ENCODE measurements at regions not wholly inside any gene's neighbourhood (a gene's known extent, or its start where the extent isn't known, plus 50 kb on each side); places are given as distances from the start of the nearest gene placed in this dataset.

- DNase-seq (ENCODE audit: low read depth in 3 of 3, low spot score in 2 of 3): no peak
Observed at GRCh38 chrX:26411045-26411444, 195.1 kb downstream of the MAGEB5 start.

GRCh38 chrX:26409636-26410035 is 193.7 kb downstream of the MAGEB5 start:
- no peak for DNase-seq (ENCODE audit: low read depth in 3 of 3, low spot score in 2 of 3)

GRCh38 chrX:26387906-26388305 is 171.9 kb downstream of the MAGEB5 start:
- peak in 1 of 3 donors; percentile 3 for DNase-seq (ENCODE audit: low read depth in 3 of 3, low spot score in 2 of 3)

- no peak for DNase-seq (ENCODE audit: low read depth in 3 of 3, low spot score in 2 of 3)
Observed at GRCh38 chrX:26376037-26376708, 160.2 kb downstream of the MAGEB5 start.

- DNase-seq (ENCODE audit: low read depth in 3 of 3, low spot score in 2 of 3): no peak
Observed at GRCh38 chrX:26375346-26375745, 159.4 kb downstream of the MAGEB5 start.

GRCh38 chrX:26373829-26374228 is 157.9 kb downstream of the MAGEB5 start:
- no peak for DNase-seq (ENCODE audit: low read depth in 3 of 3, low spot score in 2 of 3)

GRCh38 chrX:26352891-26353430 is 137.0 kb downstream of the MAGEB5 start:
- no peak for DNase-seq (ENCODE audit: low read depth in 3 of 3, low spot score in 2 of 3)

GRCh38 chrX:26347171-26347570 is 131.2 kb downstream of the MAGEB5 start:
- DNase-seq (ENCODE audit: low read depth in 3 of 3, low spot score in 2 of 3): no peak

- no peak for DNase-seq (ENCODE audit: low read depth in 3 of 3, low spot score in 2 of 3)
Observed at GRCh38 chrX:26334232-26334631, 118.3 kb downstream of the MAGEB5 start.

- no peak for DNase-seq (ENCODE audit: low read depth in 3 of 3, low spot score in 2 of 3)
Observed at GRCh38 chrX:26328608-26329319, 112.8 kb downstream of the MAGEB5 start.

GRCh38 chrX:26309262-26309661 is 93.3 kb downstream of the MAGEB5 start:
- no peak for DNase-seq (ENCODE audit: low read depth in 3 of 3, low spot score in 2 of 3)

- DNase-seq (ENCODE audit: low read depth in 3 of 3, low spot score in 2 of 3): no peak
Observed at GRCh38 chrX:26295425-26295824, 79.5 kb downstream of the MAGEB5 start.

GRCh38 chrX:26286836-26287235 is 70.9 kb downstream of the MAGEB5 start:
- no peak for DNase-seq (ENCODE audit: low read depth in 3 of 3, low spot score in 2 of 3)
